ENCODE measurements at regions not wholly inside any gene's neighbourhood (a gene's known extent, or its start where the extent isn't known, plus 50 kb on each side); places are given as distances from the start of the nearest gene placed in this dataset.
"Not testable (repeated sequence)": the region's sequence is repeated elsewhere in the genome, so short reads cannot be mapped to it uniquely, and the experiment has no call there.

DNA sequence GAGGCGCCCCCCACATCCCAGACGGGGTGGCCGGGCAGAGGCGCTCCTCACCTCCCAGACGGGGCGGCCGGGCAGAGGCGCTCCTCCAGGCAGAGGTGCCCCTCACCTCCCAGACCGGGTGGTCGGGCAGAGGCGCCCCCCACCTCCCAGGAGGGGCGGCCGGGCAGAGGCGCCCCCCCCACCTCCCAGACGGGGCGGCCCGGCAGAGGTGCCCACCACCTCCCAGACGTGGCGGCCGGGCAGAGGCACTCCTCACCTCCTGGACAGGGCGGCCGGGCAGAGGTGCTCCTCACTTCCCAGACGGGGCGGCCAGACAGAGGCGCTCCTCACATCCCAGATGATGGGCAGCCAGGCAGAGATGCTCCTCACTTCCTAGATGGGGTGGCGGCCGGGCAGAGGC, 91.4 kb upstream of the CTSV start:
- H3K4me3 Mint-ChIP-seq; CTCF ChIA-PET; DNase-seq; H3K4me1 Mint-ChIP-seq (ENCODE audit: low read depth); POLR2A ChIA-PET; H3K9me3 Mint-ChIP-seq; H3K36me3 Mint-ChIP-seq; H3K27ac Mint-ChIP-seq; H3K27me3 Mint-ChIP-seq: not testable (repeated sequence)
- intact Hi-C loops (cut with micrococcal nuclease): loop anchor here (2.0 kb wide), 1 partner anchor 14 kb away; no protein-coding TSS in a partner anchor

DNA sequence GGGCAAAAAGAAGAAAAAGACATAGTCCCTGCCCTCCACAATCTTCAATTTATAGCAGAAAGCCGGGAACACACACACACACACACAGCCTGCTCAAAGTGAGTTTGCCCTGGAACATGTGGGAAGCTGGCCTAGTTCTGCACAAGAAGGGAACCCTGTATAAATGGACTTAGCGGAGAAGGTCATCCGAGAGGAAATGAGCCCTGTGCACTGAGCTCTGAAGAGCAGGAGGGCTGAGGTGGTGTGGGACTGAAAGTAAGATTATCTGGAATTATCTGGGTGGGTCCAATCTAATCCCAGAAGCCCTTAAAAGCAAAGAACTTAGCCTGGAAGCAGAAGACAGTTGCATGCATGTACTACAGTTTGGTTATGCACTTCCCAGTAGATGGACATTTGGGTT, 90.0 kb upstream of the CTSV start:
- ChIA-PET POLR2A (interaction anchor here (0.6 kb wide), 1 partner anchor 1855 kb away, joined by 3 read pairs; no protein-coding TSS in a partner anchor), CTCF (no interaction called here)
- no peak for DNase-seq
- H3K27ac Mint-ChIP-seq: no peak overlapping the region
- no peaks in the 10 kb centered on the region for H3K4me1 Mint-ChIP-seq (ENCODE audit: low read depth)
- intact Hi-C loops (cut with micrococcal nuclease): no loop called here
- no peak overlapping the region for H3K4me3 Mint-ChIP-seq
- no peaks in the 10 kb centered on the region for H3K36me3 Mint-ChIP-seq
- H3K9me3 Mint-ChIP-seq: no peaks in the 10 kb centered on the region
- H3K27me3 Mint-ChIP-seq: no peaks in the 10 kb centered on the region

DNA sequence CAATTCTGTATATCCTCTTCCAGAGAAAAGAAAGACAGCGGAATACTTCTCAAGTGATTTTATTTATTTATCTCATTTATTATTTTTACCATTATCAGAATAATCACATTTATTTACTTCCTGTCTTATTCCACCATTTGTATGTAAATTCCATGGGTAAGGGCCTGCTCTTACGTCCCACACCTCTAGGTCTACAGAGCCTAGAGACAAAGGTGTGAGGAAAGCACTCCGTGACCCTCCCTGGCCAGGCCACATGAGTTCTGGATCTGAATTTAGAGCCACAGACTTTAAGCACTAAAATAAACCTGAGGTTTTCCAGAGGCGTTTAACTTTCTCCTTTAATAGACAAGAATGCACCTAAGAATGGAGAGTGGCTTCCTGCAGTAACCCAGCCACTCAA, 85.3 kb upstream of the CTSV start:
- POLR2A ChIA-PET: no interaction called here
- peaks cover 4% of the 10 kb centered on the region for H3K9me3 Mint-ChIP-seq
- intact Hi-C loops (cut with micrococcal nuclease): no loop called here
- no peaks in the 10 kb centered on the region for H3K27me3 Mint-ChIP-seq
- CTCF ChIA-PET: no interaction called here
- H3K4me3 Mint-ChIP-seq: no peak overlapping the region
- no peak overlapping the region for H3K27ac Mint-ChIP-seq
- peaks cover 6% of the 10 kb centered on the region for H3K36me3 Mint-ChIP-seq
- H3K4me1 Mint-ChIP-seq (ENCODE audit: low read depth): no peaks in the 10 kb centered on the region
- DNase-seq: no peak

DNA sequence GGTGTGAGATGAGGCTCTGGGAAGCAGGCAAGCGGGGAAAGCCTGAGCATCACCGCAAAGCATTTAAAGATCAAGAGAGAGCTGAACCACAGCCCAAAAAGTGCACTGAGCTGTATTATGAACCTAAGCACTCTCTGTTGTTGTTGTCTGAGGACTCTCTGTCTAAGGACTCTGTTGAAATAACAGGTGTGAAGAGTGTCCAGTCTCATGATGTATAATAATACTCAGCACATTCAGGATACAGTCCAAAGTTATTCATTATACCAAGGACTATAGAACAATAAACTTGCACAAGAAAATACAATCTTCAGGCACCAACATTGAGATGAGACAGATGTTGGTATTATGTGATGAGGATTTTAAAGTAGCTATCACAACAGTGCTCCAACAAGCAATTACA, 71.8 kb upstream of the CTSV start:
- Mint-ChIP-seq H3K36me3 (no peaks in the 10 kb centered on the region), H3K27ac (no peak overlapping the region), H3K9me3 (peaks cover 4% of the 10 kb centered on the region), H3K27me3 (peaks cover 3% of the 10 kb centered on the region), H3K4me1 (ENCODE audit: low read depth) (no peaks in the 10 kb centered on the region), H3K4me3 (no peak overlapping the region)
- POLR2A ChIA-PET: no interaction called here
- intact Hi-C loops (cut with micrococcal nuclease): no loop called here
- CTCF ChIA-PET: interaction anchor here (3.1 kb wide), 1 partner anchor 254 kb away, joined by 17 read pairs; no protein-coding TSS in a partner anchor
- no peak for DNase-seq

DNA sequence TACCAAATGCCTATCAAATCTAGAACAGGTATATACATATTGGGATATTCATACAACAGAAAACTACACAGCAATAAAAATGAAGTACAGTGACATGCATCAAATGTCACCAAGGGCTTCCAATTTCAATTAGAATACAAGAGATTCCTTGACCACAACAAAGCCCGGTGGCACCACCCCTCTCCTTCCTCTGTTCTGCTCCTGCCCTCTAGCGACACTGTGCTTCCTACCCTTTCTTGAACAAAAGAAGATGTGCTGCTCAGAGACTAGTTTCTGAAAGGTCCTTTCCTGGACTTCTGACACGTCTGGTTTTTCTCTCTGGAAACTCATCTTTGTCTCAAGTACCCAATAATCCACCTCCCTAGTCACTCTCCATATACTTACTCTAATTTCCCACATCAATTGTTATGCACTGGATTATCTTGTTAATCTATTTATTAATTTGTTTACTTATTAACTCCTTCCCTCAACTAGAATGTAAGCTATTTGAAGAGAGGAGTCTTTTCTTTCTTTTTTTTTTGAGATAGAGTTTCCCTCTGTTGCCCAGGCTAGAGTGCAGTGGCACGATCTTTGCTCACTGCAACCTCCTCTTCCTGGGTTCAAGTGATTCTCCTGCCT, 70.4 kb upstream of the CTSV start:
- intact Hi-C loops (cut with micrococcal nuclease): loop anchor here (1.0 kb wide), 1 partner anchor 253 kb away; no protein-coding TSS in a partner anchor
- POLR2A ChIA-PET: no interaction called here
- Mint-ChIP-seq H3K27me3 (peaks cover 3% of the 10 kb centered on the region), H3K4me1 (ENCODE audit: low read depth) (no peaks in the 10 kb centered on the region), H3K36me3 (no peaks in the 10 kb centered on the region), H3K4me3 (no peak overlapping the region), H3K27ac (no peak overlapping the region), H3K9me3 (peaks cover 4% of the 10 kb centered on the region)
- CTCF ChIA-PET: interaction anchor here (3.1 kb wide), 1 partner anchor 253 kb away, joined by 17 read pairs; no protein-coding TSS in a partner anchor
- DNase-seq: peak; percentile 68

DNA sequence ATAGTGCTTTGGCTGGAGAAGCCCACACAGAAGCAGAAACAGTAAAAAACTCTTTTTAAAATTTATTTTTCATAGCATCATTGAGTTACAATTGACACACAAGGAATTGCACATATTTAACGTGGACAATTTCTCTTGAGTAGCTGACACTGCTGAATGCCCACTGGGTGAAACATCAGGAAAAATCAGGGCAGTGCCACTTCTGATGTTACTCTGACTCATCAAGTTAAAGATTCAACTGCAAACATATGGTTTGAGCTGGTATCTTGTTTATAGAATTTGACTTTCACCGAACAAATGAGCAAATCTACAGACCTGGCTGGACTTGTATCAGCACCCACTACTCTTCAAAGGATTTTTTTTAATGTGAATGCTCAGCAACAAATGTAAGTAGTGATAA, 66.3 kb upstream of the CTSV start:
- H3K4me1 Mint-ChIP-seq (ENCODE audit: low read depth); H3K27me3 Mint-ChIP-seq; H3K4me3 Mint-ChIP-seq; H3K36me3 Mint-ChIP-seq; H3K27ac Mint-ChIP-seq; DNase-seq; intact Hi-C loops (cut with micrococcal nuclease); POLR2A ChIA-PET; H3K9me3 Mint-ChIP-seq: not testable (repeated sequence)
- CTCF ChIA-PET: interaction anchor here (2.1 kb wide), 1 partner anchor 248 kb away, joined by 8 read pairs; no protein-coding TSS in a partner anchor

DNA sequence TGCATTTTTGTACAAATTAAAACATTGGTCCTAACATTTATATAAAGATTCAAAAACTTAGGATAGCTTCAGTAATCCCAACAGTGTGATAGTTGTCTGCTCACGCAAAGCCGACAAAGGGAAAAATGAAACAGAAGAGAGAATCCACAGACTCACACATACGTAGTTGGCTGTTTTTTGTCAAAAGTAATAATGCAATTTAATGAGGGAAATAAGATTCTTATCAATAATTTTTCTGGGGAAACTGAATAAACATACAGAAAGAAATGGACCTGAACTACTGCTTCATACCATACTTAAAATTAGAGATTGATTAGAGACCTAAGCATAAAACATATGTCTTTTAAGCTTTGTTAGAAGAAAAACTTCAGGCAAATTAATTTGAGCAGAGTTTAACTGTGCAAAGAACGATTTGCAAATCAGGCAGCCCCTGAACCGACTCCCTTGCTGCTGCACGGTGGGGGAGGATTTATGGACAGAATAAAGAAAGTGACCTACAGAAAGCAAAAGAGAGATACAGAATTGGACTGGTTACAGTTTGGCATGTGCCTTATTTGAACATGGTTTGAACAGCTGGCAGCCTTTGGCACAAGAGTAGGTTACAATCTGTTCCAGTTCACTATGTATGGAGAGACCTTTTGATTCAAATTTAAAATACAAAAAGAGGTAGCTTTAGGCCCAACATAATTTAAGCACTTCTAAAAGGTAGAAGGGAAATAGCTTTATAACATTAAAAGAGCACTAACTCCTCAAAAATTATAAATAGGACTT, 64.9 kb upstream of the CTSV start:
- H3K36me3 Mint-ChIP-seq; H3K27me3 Mint-ChIP-seq; H3K4me3 Mint-ChIP-seq; intact Hi-C loops (cut with micrococcal nuclease); H3K4me1 Mint-ChIP-seq (ENCODE audit: low read depth); POLR2A ChIA-PET; DNase-seq; H3K9me3 Mint-ChIP-seq; H3K27ac Mint-ChIP-seq: not testable (repeated sequence)
- CTCF ChIA-PET: interaction anchor here (2.1 kb wide), 1 partner anchor 247 kb away, joined by 8 read pairs; no protein-coding TSS in a partner anchor

DNA sequence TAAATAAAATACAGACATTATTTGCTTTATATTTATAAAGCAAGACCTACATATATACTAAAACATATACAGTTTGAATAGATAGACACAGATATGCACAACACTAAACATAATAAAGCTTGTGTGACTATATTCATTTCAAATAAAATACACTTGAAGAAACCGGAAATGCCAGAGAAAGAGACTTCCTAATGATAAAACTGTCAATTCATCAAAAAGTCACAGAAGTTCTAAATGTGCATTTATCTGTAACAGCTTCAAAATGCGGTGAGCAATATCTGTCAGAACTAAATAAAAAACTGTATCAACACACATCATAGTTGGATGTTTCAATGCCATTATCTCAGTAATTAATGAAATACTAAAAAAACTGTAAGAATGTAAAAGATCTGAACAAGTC, 60.6 kb upstream of the CTSV start:
- intact Hi-C loops (cut with micrococcal nuclease); POLR2A ChIA-PET; H3K9me3 Mint-ChIP-seq; H3K27me3 Mint-ChIP-seq; CTCF ChIA-PET; H3K27ac Mint-ChIP-seq; H3K4me1 Mint-ChIP-seq (ENCODE audit: low read depth); H3K4me3 Mint-ChIP-seq; H3K36me3 Mint-ChIP-seq; DNase-seq: not testable (repeated sequence)

DNA sequence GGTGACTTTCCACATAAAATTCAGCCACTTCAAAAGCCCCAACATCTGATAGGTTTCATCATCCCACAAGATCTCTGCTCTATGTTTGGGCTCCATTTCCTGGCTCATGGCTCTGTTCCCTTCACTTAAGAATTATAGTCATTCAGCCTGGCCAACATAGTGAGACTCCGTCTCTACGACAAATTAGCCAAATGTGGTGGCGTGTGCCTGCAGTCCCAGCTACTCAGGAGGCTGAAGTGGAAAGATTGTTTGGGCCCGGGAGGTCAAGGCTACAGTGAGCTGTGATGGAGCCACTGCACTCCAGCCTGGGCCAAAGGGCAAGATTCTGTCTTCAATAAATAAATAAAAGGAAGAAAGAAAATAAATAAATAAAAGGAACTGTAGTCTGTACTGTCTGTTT, 57.9 kb upstream of the CTSV start:
- ChIA-PET CTCF (no interaction called here), POLR2A (no interaction called here)
- Mint-ChIP-seq H3K27ac (no peak overlapping the region), H3K4me3 (no peak overlapping the region), H3K4me1 (ENCODE audit: low read depth) (no peaks in the 10 kb centered on the region), H3K36me3 (no peaks in the 10 kb centered on the region), H3K9me3 (no peaks in the 10 kb centered on the region), H3K27me3 (peaks cover 3% of the 10 kb centered on the region)
- no peak for DNase-seq
- intact Hi-C loops (cut with micrococcal nuclease): no loop called here

DNA sequence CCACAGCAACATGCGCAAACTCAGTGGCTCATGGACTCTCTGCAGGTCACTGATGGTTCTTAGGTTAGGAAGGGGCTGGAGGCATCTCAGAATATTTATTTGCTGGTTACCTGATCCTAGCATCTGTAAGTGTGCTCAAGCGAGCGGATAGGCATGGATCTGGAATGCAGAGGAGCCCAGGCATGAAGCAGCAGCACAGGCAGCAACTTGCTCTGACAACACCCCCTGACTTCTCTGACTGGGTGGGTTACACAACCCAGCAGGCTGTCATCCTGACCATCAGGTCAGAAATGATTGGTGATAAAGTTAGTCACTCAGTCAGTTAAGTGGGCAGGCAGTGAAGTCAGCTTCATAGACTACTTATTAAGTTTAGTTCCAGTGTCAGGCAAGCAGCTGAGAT, 50.4 kb upstream of the CTSV start:
- H3K27me3 Mint-ChIP-seq: peaks cover 34% of the 10 kb centered on the region
- H3K9me3 Mint-ChIP-seq; DNase-seq; intact Hi-C loops (cut with micrococcal nuclease); H3K36me3 Mint-ChIP-seq; H3K27ac Mint-ChIP-seq; CTCF ChIA-PET; H3K4me1 Mint-ChIP-seq (ENCODE audit: low read depth); POLR2A ChIA-PET; H3K4me3 Mint-ChIP-seq: not testable (repeated sequence)
